ENCODE measurements at regions not wholly inside any gene's neighbourhood (a gene's known extent, or its start where the extent isn't known, plus 50 kb on each side); places are given as distances from the start of the nearest gene placed in this dataset.
A peak's percentile ranks its signal among the peaks of the same experiment; 100 is the strongest.

DNA sequence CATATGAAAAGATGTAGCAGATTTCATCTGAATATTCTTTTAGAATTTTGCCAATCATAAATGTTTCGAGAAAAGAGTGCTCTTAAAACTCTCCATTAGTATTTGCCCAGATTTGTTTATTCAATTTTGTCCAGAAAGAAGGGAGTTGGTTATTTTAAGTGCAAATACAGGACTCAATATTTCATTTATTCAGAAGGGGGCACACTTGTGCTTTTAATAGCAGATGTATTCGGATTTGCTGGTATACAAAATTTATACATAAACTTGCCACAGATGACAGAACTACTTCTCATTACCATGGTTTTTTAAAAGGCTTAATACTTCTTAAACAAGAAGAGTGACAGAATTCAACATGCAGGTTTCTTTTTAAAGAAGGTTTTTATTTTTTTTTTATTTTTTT is 69.8 kb upstream of the GRM7 start:
- TF ChIP-seq MXI1 (conservative IDR thresholded peaks at IDR 0.05; ENCODE audit: poor library complexity, severe bottlenecking), result no peak
- peak; percentile 78 for TF ChIP-seq RAD21 (conservative IDR thresholded peaks at IDR 0.05)
- TF ChIP-seq EP300 (conservative IDR thresholded peaks at IDR 0.05; ENCODE audit: poor library complexity, severe bottlenecking), result no peak
